ENCODE measurements at regions not wholly inside any gene's neighbourhood (a gene's known extent, or its start where the extent isn't known, plus 50 kb on each side); places are given as distances from the start of the nearest gene placed in this dataset.

- TF ChIP-seq, protein P1, sequence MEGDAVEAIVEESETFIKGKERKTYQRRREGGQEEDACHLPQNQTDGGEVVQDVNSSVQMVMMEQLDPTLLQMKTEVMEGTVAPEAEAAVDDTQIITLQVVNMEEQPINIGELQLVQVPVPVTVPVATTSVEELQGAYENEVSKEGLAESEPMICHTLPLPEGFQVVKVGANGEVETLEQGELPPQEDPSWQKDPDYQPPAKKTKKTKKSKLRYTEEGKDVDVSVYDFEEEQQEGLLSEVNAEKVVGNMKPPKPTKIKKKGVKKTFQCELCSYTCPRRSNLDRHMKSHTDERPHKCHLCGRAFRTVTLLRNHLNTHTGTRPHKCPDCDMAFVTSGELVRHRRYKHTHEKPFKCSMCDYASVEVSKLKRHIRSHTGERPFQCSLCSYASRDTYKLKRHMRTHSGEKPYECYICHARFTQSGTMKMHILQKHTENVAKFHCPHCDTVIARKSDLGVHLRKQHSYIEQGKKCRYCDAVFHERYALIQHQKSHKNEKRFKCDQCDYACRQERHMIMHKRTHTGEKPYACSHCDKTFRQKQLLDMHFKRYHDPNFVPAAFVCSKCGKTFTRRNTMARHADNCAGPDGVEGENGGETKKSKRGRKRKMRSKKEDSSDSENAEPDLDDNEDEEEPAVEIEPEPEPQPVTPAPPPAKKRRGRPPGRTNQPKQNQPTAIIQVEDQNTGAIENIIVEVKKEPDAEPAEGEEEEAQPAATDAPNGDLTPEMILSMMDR (IDR thresholded peaks at IDR 0.05) = peak; percentile 88
- H3K4me3 ChIP-seq (replicated peaks in 1 of 3; ENCODE audit: low read depth in 2 of 3, low read length in 3 of 3) = no peak overlapping the region
- peaks cover 4% of the 10 kb centered on the region for H3K79me2 ChIP-seq (ENCODE audit: insufficient read depth, low read length)
- no peaks in the 10 kb centered on the region for H3K9me3 ChIP-seq (replicated peaks in 1 of 2; ENCODE audit: control insufficient read depth in 1 of 2, insufficient read depth in 1 of 2, low read length in 2 of 2)
- peak overlapping the region; percentile 3 for H3K4me2 ChIP-seq (replicated peaks; ENCODE audit: extremely low read depth, low read length, poor library complexity, severe bottlenecking)
- no peaks in the 10 kb centered on the region for H3K36me3 ChIP-seq (replicated peaks in 1 of 2; ENCODE audit: control insufficient read depth in 1 of 2, insufficient read depth in 2 of 2, low read length in 2 of 2)
- no peak overlapping the region for H3K9ac ChIP-seq (ENCODE audit: insufficient read depth, low read length, poor library complexity, severe bottlenecking)
- peaks cover 32 to 36% of the 10 kb centered on the region in 2 donors for H3K4me1 ChIP-seq (ENCODE audit: control insufficient read depth in 1 of 2, insufficient read depth in 2 of 2, low read length in 2 of 2)
- H4K20me1 ChIP-seq (ENCODE audit: insufficient read depth, low read length) = no peaks in the 10 kb centered on the region
- H3K27ac Mint-ChIP-seq = peak overlapping the region in 3 of 7 donors; percentile 27 to 63 (median 33)
- H2AFZ ChIP-seq (ENCODE audit: insufficient read depth, low read depth, low read length, poor library complexity, severe bottlenecking) = no peak overlapping the region
- peaks cover 35% of the 10 kb centered on the region for H3K4me1 Mint-ChIP-seq
- no peaks in the 10 kb centered on the region for H3K27me3 ChIP-seq (ENCODE audit: control insufficient read depth in 2 of 2, insufficient read depth in 2 of 2, low read length in 2 of 2)
- H3K27ac ChIP-seq (ENCODE audit: low read depth in 1 of 2, low read length in 2 of 2) = no peak overlapping the region
- no peaks in the 10 kb centered on the region for H3K9me3 Mint-ChIP-seq
- intact Hi-C loops (cut with micrococcal nuclease) = loop anchor here (2.0 to 10.0 kb wide), 3 partner anchors 59 to 181 kb away; partner anchors contain the start of genes DEK (in 1 of the 2) and RNF144B (in 1 of the 2)
- 13% methylated on average over 3 of the region's 8 CpGs for WGBS (ENCODE audit: insufficient coverage)
- DNase-seq = peak; percentile 40 to 77 (median 64)
- H3K36me3 Mint-ChIP-seq = no peaks in the 10 kb centered on the region
- H3K4me3 Mint-ChIP-seq = no peak overlapping the region
- H3K27me3 Mint-ChIP-seq (ENCODE audit: low read depth in 3 of 3) = peaks cover 0 to 2% (median 0%) of the 10 kb centered on the region in 3 donors
Measured at GRCh38 chr6:18323935-18324705, 59.8 kb upstream of the DEK start.

DNA sequence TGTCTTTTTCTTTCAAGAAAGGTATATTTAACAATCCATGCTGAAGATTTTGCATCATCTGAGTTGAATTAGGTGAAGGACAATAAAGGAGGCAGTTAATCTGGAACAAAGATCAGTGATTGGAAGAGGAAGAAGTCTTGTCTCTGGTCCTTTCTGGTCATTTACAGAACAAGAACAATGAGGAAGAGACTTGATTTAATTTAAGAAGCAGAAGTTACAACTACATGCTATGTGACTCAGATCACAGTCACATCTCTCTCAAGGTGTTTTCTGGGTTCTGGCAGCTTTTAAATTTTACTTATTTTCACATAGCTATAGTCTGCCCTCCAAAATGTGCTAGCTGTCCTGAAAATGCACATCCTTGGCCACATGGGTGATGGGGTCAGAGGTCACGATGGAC, 53.5 kb upstream of the DEK start:
- H3K36me3 ChIP-seq (replicated peaks in 1 of 2; ENCODE audit: control insufficient read depth in 1 of 2, insufficient read depth in 2 of 2, low read length in 2 of 2) = no peaks in the 10 kb centered on the region
- peaks cover 6 to 10% of the 10 kb centered on the region in 2 donors for H3K4me1 ChIP-seq (ENCODE audit: control insufficient read depth in 1 of 2, insufficient read depth in 2 of 2, low read length in 2 of 2)
- intact Hi-C loops (cut with micrococcal nuclease) = no loop called here
- H3K79me2 ChIP-seq (ENCODE audit: insufficient read depth, low read length) = no peaks in the 10 kb centered on the region
- H3K27me3 ChIP-seq (ENCODE audit: control insufficient read depth in 2 of 2, insufficient read depth in 2 of 2, low read length in 2 of 2) = no peaks in the 10 kb centered on the region
- H3K4me1 Mint-ChIP-seq = peaks cover 7% of the 10 kb centered on the region
- TF ChIP-seq, protein P1 (IDR thresholded peaks at IDR 0.05) = no peak
- DNase-seq = peak; percentile 52 to 75 (median 54)
- H3K36me3 Mint-ChIP-seq = no peaks in the 10 kb centered on the region
- peak overlapping the region in 2 of 7 donors; percentile 9 to 65 for H3K27ac Mint-ChIP-seq
- H2AFZ ChIP-seq (ENCODE audit: insufficient read depth, low read depth, low read length, poor library complexity, severe bottlenecking) = no peak overlapping the region
- peaks cover 0 to 3% (median 0%) of the 10 kb centered on the region in 7 donors for H3K9me3 Mint-ChIP-seq
- H4K20me1 ChIP-seq (ENCODE audit: insufficient read depth, low read length) = no peaks in the 10 kb centered on the region
- no peak overlapping the region for H3K27ac ChIP-seq (ENCODE audit: low read depth in 1 of 2, low read length in 2 of 2)
- no peak overlapping the region for H3K4me3 Mint-ChIP-seq
- no peak overlapping the region for H3K4me2 ChIP-seq (replicated peaks; ENCODE audit: extremely low read depth, low read length, poor library complexity, severe bottlenecking)
- no CpG with 5 or more reads among the region's 1 CpG for WGBS (ENCODE audit: insufficient coverage)
- peaks cover 0 to 3% (median 0%) of the 10 kb centered on the region in 3 donors for H3K27me3 Mint-ChIP-seq (ENCODE audit: low read depth in 3 of 3)
- H3K9me3 ChIP-seq (replicated peaks in 1 of 2; ENCODE audit: control insufficient read depth in 1 of 2, insufficient read depth in 1 of 2, low read length in 2 of 2) = no peaks in the 10 kb centered on the region
- no peak overlapping the region for H3K9ac ChIP-seq (ENCODE audit: insufficient read depth, low read length, poor library complexity, severe bottlenecking)
- H3K4me3 ChIP-seq (replicated peaks in 1 of 3; ENCODE audit: low read depth in 2 of 3, low read length in 3 of 3) = no peak overlapping the region

All from CD14-positive monocyte (primary cell).